Progenitor cell of endocrine pancreas (in vitro differentiated cells): ENCODE measurements at regions not wholly inside any gene's neighbourhood (a gene's known extent, or its start where the extent isn't known, plus 50 kb on each side); places are given as distances from the start of the nearest gene placed in this dataset.

Experiments
- DNase-seq: peaks from one replicate; pipeline ENCODE4 v3.0.0; 2021; ENCODE audit warnings: low spot score; ENCODE audit not compliant: unreplicated experiment
- H3K27ac Mint-ChIP-seq: 2 replicates; pipeline ENCODE4 v1.8.0; 2021; ENCODE audit warnings: mild to moderate bottlenecking, moderate library complexity, mixed read lengths
- H3K27me3 Mint-ChIP-seq: 2 replicates; pipeline ENCODE4 v1.8.0; 2021; ENCODE audit warnings: mixed read lengths
- H3K36me3 Mint-ChIP-seq: 2 replicates; pipeline ENCODE4 v1.8.0; 2022; ENCODE audit warnings: mixed read lengths; ENCODE audit not compliant: insufficient read depth
- H3K4me1 Mint-ChIP-seq: 2 replicates; pipeline ENCODE4 v1.8.0; 2021; ENCODE audit warnings: low read depth, mixed read lengths
- H3K4me3 Mint-ChIP-seq: 2 replicates; pipeline ENCODE4 v1.8.0; 2021; ENCODE audit warnings: low read depth, mild to moderate bottlenecking, moderate library complexity, mixed read lengths
- H3K9me3 Mint-ChIP-seq: 2 replicates; pipeline ENCODE4 v1.8.0; 2021; ENCODE audit warnings: low read depth, mixed read lengths
- TF ChIP-seq, protein P1 (sequence below): fragments of 200-600 bp; sonication (generic); IDR thresholded peaks from one replicate; pipeline ENCODE4 v1.5.0; 2021; ENCODE audit warnings: antibody characterized with exemption, mild to moderate bottlenecking; ENCODE audit not compliant: unreplicated experiment

GRCh38 chr6:40334496-40335270 lies 252.5 kb downstream of the LRFN2 start:
- H3K27me3 Mint-ChIP-seq, result peaks cover 80% of the 10 kb centered on the region

DNA sequence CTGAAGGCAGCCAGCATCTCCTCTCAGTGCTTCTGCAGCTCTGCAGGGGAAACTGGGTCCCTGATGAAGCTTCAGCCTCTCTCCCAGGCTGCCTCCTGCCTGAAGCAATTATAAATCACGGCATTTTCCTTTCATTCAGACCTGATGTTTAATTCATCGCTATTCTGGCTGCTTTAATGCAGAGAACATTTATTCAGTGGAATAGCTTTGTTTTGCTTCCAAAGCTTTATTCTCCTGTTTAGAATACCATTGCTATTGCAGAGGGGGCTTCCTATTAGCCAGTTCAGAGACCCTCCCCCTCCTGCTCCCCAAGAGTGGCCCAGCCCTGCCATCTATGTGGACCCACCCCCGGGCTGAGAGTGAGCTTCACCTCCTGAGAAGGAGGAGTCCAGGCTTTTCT lies 255.6 kb downstream of the LRFN2 start:
- no peak overlapping the region for H3K4me3 Mint-ChIP-seq

More at GRCh38 chr6:40334496-40335270, 252.5 kb downstream of the LRFN2 start:
- no peak for DNase-seq
- Mint-ChIP-seq H3K36me3 (no peaks in the 10 kb centered on the region), H3K4me1 (peaks cover 3% of the 10 kb centered on the region), H3K27ac (no peak overlapping the region), H3K4me3 (no peak overlapping the region), H3K9me3 (no peaks in the 10 kb centered on the region)
- TF ChIP-seq, protein P1, sequence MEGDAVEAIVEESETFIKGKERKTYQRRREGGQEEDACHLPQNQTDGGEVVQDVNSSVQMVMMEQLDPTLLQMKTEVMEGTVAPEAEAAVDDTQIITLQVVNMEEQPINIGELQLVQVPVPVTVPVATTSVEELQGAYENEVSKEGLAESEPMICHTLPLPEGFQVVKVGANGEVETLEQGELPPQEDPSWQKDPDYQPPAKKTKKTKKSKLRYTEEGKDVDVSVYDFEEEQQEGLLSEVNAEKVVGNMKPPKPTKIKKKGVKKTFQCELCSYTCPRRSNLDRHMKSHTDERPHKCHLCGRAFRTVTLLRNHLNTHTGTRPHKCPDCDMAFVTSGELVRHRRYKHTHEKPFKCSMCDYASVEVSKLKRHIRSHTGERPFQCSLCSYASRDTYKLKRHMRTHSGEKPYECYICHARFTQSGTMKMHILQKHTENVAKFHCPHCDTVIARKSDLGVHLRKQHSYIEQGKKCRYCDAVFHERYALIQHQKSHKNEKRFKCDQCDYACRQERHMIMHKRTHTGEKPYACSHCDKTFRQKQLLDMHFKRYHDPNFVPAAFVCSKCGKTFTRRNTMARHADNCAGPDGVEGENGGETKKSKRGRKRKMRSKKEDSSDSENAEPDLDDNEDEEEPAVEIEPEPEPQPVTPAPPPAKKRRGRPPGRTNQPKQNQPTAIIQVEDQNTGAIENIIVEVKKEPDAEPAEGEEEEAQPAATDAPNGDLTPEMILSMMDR, result no peak

DNA sequence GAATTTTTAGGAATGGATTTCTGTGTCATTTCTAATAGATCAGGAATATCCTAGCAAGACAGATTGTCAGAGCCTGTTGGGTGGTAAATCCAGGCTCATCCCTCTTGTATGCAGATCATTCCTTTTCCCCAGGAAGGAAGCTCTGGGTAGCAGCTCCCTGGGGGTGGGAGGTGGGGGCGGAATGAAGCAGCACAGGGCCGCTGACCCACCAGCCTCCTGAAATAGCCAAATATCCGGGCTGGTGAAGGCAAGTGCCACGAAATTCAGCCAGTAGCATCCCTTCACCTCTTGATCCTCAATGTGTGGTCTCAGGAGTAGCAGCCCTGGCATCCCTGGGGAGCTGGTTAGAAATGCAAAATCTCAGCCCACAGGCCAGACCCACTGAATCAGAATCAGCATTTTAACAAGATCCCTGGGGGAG lies 256.9 kb downstream of the LRFN2 start:
- H3K27ac Mint-ChIP-seq, result no peak overlapping the region
- H3K27me3 Mint-ChIP-seq, result peaks cover 75% of the 10 kb centered on the region
- TF ChIP-seq, protein P1, result no peak
- no peaks in the 10 kb centered on the region for H3K9me3 Mint-ChIP-seq
- H3K4me3 Mint-ChIP-seq, result no peak overlapping the region
- DNase-seq, result no peak
- no peaks in the 10 kb centered on the region for H3K36me3 Mint-ChIP-seq
- peaks cover 3% of the 10 kb centered on the region for H3K4me1 Mint-ChIP-seq

More for the DNA sequence above, 255.6 kb downstream of the LRFN2 start:
- TF ChIP-seq, protein P1, result no peak
- DNase-seq, result no peak
- Mint-ChIP-seq H3K9me3 (no peaks in the 10 kb centered on the region), H3K27ac (no peak overlapping the region), H3K4me1 (peaks cover 3% of the 10 kb centered on the region), H3K36me3 (no peaks in the 10 kb centered on the region), H3K27me3 (peaks cover 80% of the 10 kb centered on the region)

DNA sequence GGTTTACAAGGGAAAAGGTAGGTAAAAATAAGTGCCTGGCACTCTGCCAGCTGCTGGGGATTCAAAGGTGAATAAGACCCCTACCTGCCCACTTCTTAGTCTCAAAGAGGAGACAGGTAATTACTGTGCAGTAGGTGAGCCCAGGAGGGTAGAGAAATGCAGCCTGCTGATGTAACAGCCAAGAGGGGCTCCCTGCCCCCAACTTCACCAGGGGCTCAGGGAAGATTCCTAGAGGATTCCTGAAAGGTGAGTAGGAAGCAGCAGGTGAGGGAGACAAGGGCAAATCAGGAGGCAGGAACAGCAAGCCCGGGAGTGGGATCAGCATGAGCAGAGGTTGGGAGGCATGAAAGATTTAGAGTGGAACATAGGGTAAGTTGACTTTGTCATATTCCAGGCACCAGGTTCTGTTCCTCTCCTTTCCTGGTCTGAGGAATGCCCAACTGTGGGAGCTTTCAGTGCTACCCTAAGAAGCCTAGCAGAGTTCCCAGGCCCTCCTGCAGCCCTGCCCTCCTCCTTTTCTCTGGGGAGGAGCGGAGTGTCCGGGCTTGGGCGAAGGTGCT lies 258.1 kb downstream of the LRFN2 start:
- H3K27me3 Mint-ChIP-seq, result peaks cover 70% of the 10 kb centered on the region
- no peak for DNase-seq
- no peaks in the 10 kb centered on the region for H3K9me3 Mint-ChIP-seq
- peak overlapping the region; percentile 0 for H3K27ac Mint-ChIP-seq
- TF ChIP-seq, protein P1, result no peak
- no peaks in the 10 kb centered on the region for H3K36me3 Mint-ChIP-seq
- no peak overlapping the region for H3K4me3 Mint-ChIP-seq
- H3K4me1 Mint-ChIP-seq, result no peaks in the 10 kb centered on the region

GRCh38 chr6:40328386-40328985 lies 258.7 kb downstream of the LRFN2 start:
- Mint-ChIP-seq H3K27me3 (peaks cover 66% of the 10 kb centered on the region), H3K9me3 (no peaks in the 10 kb centered on the region), H3K4me1 (no peaks in the 10 kb centered on the region), H3K27ac (peak overlapping the region; percentile 0), H3K36me3 (no peaks in the 10 kb centered on the region), H3K4me3 (no peak overlapping the region)
- TF ChIP-seq, protein P1, result peak; percentile 95
- DNase-seq, result peak; percentile 49
